ENCODE measurements at regions not wholly inside any gene's neighbourhood (a gene's known extent, or its start where the extent isn't known, plus 50 kb on each side); places are given as distances from the start of the nearest gene placed in this dataset.

- H3K4me2 ChIP-seq (ENCODE audit: low read length), result no peak overlapping the region
Measured at GRCh38 chr9:3674561-3674960, 148.8 kb upstream of the RFX3 start.

More at GRCh38 chr9:3674561-3674960, 148.8 kb upstream of the RFX3 start:
- ATAC-seq (no peak), DNase-seq (ENCODE audit: low read depth, low spot score) (no peak)
- ChIA-PET POLR2A (no interaction called here), CTCF (no interaction called here), RAD21 (ENCODE audit: low non-redundant PET in 1 of 2, low total read pairs in 2 of 2, uncharacterized antibody in 2 of 2, unreplicated experiment in 2 of 2) (no interaction called here)
- H3K27ac ChIP-seq (ENCODE audit: low read depth, low read length), result no peak overlapping the region
- H3K79me2 ChIP-seq (ENCODE audit: insufficient read depth, low read length), result no peaks in the 10 kb centered on the region
- H4K20me1 ChIP-seq (ENCODE audit: insufficient read depth), result no peaks in the 10 kb centered on the region
- no peaks in the 10 kb centered on the region for H3K9me2 ChIP-seq (ENCODE audit: insufficient read depth)
- TF ChIP-seq POLR2AphosphoS5 (IDR thresholded peaks at IDR 0.05; ENCODE audit: low read depth, low read length), result no peak
- TF ChIP-seq YY1 (IDR thresholded peaks at IDR 0.05; ENCODE audit: extremely low read depth, insufficient replicate concordance, low read depth, low read length), result no peak
- no peak for TF ChIP-seq CEBPB (IDR thresholded peaks at IDR 0.05; ENCODE audit: low read depth)
- no peak for TF ChIP-seq SIN3A (IDR thresholded peaks at IDR 0.05; ENCODE audit: low read depth)
- TF ChIP-seq, protein P1, sequence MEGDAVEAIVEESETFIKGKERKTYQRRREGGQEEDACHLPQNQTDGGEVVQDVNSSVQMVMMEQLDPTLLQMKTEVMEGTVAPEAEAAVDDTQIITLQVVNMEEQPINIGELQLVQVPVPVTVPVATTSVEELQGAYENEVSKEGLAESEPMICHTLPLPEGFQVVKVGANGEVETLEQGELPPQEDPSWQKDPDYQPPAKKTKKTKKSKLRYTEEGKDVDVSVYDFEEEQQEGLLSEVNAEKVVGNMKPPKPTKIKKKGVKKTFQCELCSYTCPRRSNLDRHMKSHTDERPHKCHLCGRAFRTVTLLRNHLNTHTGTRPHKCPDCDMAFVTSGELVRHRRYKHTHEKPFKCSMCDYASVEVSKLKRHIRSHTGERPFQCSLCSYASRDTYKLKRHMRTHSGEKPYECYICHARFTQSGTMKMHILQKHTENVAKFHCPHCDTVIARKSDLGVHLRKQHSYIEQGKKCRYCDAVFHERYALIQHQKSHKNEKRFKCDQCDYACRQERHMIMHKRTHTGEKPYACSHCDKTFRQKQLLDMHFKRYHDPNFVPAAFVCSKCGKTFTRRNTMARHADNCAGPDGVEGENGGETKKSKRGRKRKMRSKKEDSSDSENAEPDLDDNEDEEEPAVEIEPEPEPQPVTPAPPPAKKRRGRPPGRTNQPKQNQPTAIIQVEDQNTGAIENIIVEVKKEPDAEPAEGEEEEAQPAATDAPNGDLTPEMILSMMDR (IDR thresholded peaks at IDR 0.05 in 2 of 3, conservative IDR thresholded peaks at IDR 0.05 in 1 of 3; ENCODE audit: borderline replicate concordance in 1 of 3, insufficient read depth in 1 of 3, low read depth in 2 of 3, low read length in 2 of 3), result no peak
- no peak for TF ChIP-seq POLR2A (IDR thresholded peaks at IDR 0.05; ENCODE audit: borderline replicate concordance, extremely low read depth, insufficient read depth, insufficient read length)
- no peak for TF ChIP-seq ZFX (IDR thresholded peaks at IDR 0.05)
- TF ChIP-seq MAX (IDR thresholded peaks at IDR 0.05), result no peak
- TF ChIP-seq RAD21 (IDR thresholded peaks at IDR 0.05; ENCODE audit: low read depth), result no peak
- TF ChIP-seq REST (IDR thresholded peaks at IDR 0.05; ENCODE audit: low read depth), result no peak
- TF ChIP-seq SRF (IDR thresholded peaks at IDR 0.05; ENCODE audit: low read depth), result no peak
- no peak for TF ChIP-seq ATF3 (IDR thresholded peaks at IDR 0.05)
- no peak for TF ChIP-seq EZH2phosphoT487 (IDR thresholded peaks at IDR 0.05; ENCODE audit: borderline replicate concordance)
- TF ChIP-seq JUND (IDR thresholded peaks at IDR 0.05), result no peak
- no peak for TF ChIP-seq TCF7L2 (IDR thresholded peaks at IDR 0.05; ENCODE audit: borderline replicate concordance, extremely low read depth, insufficient read depth, insufficient read length)
- no peak for TF ChIP-seq ELF1 (IDR thresholded peaks at IDR 0.05; ENCODE audit: borderline replicate concordance, low read depth)
- TF ChIP-seq FOSL1 (IDR thresholded peaks at IDR 0.05; ENCODE audit: low read depth), result no peak
- no peak for TF ChIP-seq EZH2 (IDR thresholded peaks at IDR 0.05)
- no peak for TF ChIP-seq EGR1 (IDR thresholded peaks at IDR 0.05; ENCODE audit: low read depth)
- H3K4me3 ChIP-seq (replicated peaks in 1 of 2; ENCODE audit: low read depth in 1 of 2, low read length in 2 of 2), result no peak overlapping the region
- no peak overlapping the region for H3K9ac ChIP-seq (ENCODE audit: low read length)
- H3K27me3 ChIP-seq (ENCODE audit: insufficient read depth, low read length), result no peaks in the 10 kb centered on the region
- no peak overlapping the region for H2AFZ ChIP-seq (ENCODE audit: low read depth, low read length, poor library complexity, severe bottlenecking)
- H3K9me3 ChIP-seq (ENCODE audit: control insufficient read depth in 1 of 2, insufficient read depth in 1 of 2, low read depth in 1 of 2, low read length in 2 of 2), result no peaks in the 10 kb centered on the region
- no peaks in the 10 kb centered on the region for H3K36me3 ChIP-seq (ENCODE audit: control insufficient read depth in 1 of 2, insufficient read depth in 2 of 2, low read length in 2 of 2)
- intact Hi-C loops (cut with micrococcal nuclease), result no loop called here
- no peaks in the 10 kb centered on the region for H3K4me1 ChIP-seq (ENCODE audit: control insufficient read depth in 1 of 2, insufficient read depth in 2 of 2, low read length in 2 of 2)
- no TSS peak for BruUV-seq (replicated peaks)
